DMS 273 (cell line): ENCODE measurements at regions not wholly inside any gene's neighbourhood (a gene's known extent, or its start where the extent isn't known, plus 50 kb on each side); places are given as distances from the start of the nearest gene placed in this dataset.
"Not testable (repeated sequence)": the region's sequence is repeated elsewhere in the genome, so short reads cannot be mapped to it uniquely, and the experiment has no call there.

ENCODE experiments used
- DNase-seq: peaks from one replicate; lab custom pipeline; 2025; ENCODE audit not compliant: unreplicated experiment; lab: John Stamatoyannopoulos, UW

DNA sequence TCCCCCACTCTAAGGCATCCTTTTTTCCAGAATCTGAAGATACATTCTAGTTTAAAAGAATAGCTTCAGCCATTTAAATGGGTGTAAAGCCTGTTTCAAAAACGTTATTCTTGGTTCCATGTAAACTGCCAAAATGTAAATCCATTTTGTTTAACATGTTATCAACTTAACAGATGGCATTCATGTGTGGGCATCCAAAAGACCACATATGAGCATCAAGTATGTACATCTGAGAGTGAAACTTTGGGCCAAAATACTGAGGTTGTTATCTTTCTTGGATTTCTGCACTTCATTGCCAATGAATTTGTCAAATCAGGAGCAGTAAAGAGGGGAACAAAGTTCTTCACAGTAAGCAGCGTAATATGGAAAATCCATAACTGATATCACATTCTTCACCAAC is 395.4 kb downstream of the ZNF804A start:
- DNase-seq = no peak

DNA sequence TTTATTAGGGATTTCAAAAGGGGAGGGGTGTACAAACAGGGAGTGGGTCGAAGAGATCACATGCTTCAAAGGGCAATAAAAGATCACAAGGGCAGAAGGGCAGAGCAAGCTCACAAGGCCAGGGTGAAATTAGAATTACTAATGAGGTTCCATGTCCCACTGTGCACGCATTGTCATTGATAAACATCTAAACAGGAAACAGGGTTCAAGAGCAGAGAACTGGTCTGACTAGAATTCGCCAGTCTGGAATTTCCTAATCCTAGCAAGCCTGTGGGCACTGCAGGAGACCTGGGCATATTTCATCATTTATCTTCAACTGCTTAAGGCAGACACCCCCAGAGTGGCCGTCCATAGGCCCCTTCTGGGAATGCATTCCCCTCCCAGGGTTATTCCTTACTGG is 408.2 kb downstream of the ZNF804A start:
- no peak for DNase-seq

DNA sequence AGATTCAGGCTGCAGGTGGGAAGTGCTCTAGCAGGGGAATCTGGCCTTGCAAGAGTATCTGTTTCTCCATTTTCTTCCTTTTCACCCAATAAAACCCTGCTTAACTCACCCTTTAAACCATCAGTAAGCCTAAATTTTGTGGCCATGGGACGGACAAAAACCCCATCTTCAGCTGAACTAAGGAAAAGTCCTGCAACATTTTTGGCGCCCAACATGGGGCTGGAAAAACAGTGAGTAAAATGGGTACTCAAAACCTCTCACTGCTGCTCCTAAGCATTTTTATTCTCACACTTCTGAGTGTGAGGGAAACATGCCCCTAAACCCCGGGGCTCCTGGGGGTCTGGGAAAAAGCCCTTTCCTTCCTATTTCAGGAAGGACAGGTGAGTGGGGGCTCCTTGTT is 414.3 kb downstream of the ZNF804A start:
- peak; percentile 28 for DNase-seq

DNA sequence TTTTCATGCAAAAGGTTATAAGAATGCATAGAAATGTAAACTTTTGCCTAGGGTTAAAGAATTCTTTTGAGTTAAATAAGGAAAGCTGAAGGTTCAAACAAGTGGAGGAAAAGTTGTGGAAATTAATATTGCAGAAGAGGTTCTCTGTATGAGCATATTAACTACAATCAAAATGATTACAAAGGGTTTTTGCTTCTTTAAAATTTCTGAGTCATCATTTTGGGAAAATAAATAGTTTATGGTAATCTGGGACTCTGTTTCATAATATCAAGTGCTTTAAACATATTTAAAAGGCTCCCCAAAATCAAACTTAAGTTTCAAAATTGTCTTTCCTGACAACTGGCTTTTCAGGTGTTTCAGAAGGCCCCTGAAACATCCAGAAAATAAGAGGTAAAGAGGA is 415.7 kb downstream of the ZNF804A start:
- DNase-seq = no peak

DNA sequence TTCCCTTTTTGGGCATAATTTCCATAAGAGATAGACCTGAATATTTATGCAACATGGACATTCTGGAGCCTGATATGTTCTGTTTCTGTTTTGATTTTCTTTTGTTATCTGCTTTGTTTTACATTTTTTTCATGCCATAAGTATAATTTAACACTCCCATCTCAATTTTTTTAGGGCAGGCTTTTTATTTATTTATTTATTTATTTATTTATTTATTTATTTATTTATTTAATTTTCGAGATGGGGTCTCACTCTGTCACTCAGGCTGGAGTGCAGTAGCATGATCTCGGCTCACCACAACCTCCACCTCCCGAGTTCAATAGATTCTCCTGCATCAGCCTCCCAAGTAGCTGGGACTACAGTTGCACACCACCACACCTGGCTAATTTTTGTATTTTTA is 427.6 kb downstream of the ZNF804A start:
- not testable (repeated sequence) for DNase-seq

DNA sequence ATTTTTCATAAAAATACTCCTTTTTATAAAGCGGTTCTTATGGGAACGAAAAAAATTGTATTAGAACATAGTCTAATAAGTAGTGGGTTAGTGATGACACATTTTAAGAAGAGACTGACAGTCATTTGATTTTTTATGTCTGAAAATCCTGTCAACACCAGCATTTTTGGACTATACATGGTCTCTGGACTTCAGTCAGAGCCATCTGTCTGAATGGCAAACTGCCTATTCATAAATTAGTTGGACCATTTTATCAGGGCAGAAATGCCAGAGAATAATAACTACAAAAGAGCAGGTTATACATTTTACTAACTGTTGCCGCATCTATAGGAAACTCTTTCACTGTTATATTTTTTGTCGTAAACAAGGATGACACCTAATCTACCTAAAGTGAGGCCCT is 437.6 kb downstream of the ZNF804A start:
- DNase-seq = no peak

DNA sequence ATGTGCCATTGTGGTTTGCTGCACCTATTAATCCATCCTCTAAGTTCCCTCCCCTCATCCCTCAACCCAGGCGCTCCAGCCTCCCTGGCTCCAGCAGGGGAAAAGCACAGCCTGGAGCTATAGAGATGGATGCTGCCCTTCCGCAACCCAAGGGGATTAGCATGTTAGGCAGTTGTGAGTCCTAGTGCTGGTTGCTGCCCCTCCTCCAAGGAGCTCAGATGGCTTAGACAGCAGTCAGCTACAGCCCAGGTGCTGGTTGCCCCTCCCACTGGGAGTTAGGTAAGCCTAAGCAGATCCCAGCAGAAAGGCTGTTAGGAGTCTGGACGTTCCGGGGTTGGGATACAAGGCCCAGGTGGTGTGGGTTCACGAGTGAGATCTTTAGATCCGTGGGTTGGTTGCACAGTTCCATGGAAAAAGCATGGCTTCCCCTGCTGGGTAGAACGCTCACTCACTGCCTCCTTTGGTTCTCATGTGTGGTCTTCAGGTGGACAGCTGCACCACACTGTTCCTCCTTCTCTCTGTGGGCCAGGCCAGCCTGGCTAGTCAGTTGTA is 446.1 kb downstream of the ZNF804A start:
- DNase-seq = no peak

DNA sequence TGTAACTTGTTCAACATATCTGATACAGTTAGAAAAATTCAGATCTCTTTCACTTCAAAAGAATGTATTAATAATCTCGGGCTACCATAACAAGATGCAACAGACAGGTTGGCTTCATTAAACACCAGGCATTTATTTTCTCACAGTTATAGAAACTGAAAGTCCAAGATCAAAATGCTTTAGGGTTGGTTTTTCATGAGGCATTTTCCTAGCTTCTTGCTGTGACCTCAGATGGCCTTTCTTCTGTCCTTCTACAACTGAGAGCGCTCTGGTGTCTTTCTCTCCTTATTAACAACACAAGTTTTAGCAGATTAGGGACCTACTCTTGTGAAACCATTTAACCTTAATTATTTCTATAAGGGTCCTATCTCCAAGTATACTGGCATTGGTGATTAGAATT is 452.5 kb downstream of the ZNF804A start:
- no peak for DNase-seq

DNA sequence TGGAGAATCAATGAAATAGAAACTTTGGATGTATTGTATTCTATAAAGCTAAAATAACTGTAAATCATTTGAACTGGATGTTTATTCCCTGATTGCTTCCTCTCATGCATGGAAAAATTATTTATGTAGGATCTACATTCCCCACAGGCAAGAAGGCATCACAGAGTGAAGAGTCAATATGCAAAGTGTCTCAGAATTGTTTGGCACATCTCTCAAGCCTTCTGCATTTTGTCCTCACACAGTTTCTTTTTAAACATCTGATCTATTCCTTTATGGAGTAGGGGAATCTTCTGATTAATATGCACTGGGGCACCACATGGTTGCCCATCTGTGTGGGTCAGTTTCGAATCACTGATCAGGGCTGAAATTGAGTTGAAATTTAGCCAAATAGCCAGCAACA is 465.4 kb downstream of the ZNF804A start:
- no peak for DNase-seq

DNA sequence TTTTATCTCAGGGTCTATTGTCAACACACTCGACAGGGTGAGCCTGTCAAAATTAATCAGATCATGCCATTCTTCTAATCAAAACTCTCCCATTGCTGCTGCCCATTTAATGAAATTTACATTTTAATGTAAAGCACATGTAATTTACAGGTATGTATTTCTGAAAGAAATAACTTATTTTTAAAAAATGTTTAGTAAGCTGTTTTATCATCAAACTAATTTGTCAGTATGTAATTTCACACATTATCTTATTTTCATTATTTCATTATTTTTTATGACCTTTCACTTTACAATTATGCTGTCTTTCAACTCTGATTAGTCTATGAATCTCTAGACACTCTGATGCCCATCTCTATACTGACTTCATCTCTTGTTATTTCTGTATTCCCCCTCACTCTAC is 467.8 kb downstream of the ZNF804A start:
- DNase-seq = no peak

DNA sequence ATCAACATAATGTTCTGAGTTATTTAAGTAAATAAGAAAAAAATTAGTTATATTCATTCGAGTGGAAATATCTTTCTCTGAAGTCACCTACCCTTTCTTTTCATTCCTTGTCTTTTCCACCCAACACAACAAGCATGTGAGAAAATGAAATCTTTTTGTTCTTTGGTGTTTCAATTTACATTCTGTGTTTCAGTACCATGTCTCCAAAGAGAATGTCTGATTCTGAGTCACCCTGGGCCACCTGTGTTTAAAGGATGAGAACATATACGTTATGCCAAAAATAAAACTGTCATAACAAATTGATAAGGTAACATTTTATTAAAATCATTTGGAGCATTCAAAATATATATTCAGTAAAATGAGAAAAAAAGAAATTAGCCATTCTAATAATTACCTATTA is 470.8 kb downstream of the ZNF804A start:
- no peak for DNase-seq

DNA sequence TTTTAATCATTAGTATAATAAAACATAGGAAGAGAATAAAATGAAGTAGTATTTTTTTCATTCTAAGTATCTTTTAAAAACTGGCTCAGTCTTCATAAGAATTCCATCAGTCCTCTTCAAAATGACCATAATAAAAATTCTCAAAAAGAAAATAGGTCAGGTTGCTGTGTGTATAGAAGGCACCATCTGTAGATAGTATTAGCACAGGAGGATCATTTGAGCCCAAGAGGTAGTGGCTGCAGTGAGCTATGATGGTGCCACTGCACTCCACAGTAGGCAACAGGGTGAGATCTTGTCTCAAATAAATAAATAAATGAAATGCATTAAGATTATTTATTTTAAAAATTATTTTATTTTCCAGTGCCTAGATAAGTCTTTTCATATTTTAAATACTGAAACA is 475.8 kb downstream of the ZNF804A start:
- no peak for DNase-seq

DNA sequence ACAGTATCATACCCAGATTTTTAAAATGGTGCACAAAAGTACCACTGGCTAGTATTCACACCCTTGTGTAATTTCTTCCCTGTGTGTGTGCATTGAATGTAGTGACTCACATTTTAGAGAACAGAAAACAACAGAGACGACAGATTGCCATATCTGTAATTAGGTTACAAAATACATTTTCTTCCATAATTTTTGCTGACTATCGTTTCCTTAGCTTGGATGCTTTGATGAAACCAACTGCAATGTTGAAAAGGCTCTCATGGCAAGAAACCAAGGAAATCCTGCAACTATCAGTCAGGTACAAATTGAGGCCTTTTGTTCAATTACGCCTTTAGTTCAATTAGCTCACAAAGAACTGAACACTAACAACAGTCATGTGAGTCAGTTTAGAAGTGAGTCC is 484.4 kb downstream of the ZNF804A start:
- DNase-seq = no peak

DNA sequence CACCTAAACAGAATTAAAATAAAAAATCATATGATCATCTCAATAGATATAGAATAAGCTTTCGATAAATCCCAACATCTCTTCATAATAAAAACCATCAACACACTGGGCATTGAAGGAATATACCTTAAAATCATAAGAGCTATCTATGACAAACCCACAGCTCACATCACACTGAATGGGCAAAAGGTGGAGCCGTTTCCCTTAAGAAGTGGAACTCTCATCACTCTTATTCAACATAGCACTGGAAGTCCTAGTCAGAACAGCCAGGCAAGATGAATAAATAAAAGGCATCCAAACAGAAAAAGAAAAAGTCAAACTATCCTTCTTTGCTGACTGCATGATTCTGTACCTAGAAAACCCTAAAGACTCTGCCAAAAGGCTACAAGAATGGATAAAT is 510.3 kb downstream of the ZNF804A start:
- peak; percentile 25 for DNase-seq

DNA sequence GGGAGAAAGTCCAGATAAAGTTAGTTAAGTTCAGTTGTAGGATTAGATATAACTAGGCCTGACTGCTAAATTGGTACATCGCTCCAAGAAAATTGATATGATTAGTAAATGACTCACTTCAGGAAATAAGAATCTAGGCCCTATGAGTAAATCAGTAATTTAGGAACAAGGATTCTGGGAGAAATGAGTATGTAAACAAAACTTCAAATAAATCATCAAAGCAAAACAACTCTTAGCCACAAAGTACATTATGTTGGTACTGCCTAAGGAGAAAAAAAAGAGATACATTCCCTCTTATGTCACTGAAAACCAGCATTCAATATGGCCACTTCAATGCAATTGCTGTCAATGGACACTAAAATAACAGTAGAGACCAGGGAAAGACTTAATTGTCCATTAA is 529.1 kb downstream of the ZNF804A start:
- no peak for DNase-seq

DNA sequence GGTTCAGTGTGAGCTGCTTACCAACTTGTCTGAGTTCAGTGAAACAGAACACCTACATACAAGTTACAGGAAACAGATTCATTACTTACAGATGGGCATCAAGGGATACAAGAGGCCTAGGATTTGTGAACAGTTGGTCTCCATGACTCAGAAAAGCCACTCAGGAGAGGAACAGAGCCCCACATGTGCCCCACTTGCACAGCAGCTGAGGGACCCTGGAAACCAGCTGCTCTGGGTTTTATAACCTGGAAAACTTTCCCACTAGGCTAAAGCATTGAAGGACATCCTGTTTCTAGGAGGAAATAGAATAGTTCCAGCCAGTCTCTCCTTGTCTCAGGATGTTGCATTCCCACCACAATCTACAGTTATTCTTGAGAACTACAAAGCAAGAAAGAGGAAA is 530.0 kb downstream of the ZNF804A start:
- peak; percentile 54 for DNase-seq

DNA sequence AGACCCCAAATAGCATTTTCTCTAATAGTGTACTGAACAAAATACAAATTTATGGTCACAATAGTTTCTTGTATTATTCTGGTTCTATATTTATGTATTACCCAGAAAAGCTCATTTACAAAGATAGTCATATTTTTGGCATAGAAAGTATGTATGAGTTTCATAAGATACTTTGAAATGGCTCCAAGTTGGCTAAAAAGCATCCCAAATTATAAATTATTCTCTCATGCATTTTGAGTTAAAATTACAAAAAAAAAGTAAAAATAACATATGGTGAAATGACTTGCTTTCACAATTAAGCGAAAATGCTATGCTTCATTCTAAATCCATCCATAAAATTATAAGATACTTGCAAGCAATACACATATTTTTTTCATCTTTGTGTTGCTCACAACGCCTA is 530.7 kb downstream of the ZNF804A start:
- no peak for DNase-seq

DNA sequence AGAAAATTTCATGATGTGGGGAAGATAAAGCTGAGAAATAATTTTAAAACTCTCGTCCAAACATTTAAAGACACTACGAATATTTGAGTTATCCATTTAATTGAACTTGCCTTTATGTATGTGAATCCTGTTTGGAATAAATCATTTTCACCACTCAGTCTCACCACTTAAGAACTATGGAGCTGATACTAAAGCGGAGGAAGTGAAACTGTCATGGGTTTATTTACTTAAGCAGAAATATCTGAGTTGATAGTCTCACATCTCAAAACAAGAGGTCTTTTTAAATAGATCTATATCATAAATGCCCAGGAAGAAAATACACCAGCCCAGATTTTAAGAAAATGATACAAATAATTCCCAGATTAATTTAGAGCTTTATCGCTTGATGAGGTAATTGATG is 532.4 kb downstream of the ZNF804A start:
- DNase-seq = no peak

DNA sequence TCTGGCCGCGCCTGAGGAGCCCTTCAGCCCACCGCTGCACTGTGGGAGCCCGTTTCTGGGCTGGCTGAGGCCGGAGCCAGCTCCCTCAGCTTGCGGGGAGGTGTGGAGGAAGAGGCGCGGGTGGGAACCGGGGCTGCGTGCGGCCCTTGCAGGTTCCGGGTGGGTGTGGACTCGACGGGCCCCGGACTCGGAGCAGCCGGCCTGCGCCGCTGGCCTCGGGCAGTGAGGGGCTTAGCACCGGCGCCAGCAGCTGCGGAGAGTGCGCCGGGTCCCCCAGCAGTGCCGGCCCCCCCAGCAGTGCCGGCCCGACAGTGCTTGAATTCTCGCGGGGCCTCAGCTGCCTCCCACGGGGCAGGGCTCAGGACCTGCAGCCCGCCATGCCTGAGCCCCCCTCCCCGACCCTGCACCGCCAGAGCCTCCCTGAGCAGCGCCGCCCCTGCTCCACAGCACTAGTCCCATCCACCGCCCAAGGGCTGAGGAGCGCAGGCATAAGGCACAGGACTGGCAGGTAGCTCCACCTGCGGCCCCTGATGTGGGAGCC is 534.2 kb downstream of the ZNF804A start:
- no peak for DNase-seq

DNA sequence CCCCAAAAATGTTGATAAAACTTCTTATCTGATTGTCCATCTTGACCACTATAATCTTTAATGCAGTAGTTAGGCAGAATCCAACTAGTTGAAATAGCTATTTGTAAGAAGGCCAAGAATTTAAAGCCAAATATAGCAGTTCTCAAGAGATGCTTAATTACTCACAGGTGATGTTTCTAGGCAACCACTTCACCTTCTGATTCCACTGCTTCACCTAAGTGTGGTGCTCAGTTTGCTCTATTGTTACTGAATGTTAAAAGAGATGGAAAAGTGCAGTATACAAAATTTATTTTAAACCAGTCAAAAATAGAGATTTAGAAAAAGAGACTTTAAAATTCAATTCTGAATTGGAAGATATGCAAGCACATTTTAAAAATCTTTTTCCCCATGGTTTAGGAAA is 539.4 kb downstream of the ZNF804A start:
- no peak for DNase-seq

DNA sequence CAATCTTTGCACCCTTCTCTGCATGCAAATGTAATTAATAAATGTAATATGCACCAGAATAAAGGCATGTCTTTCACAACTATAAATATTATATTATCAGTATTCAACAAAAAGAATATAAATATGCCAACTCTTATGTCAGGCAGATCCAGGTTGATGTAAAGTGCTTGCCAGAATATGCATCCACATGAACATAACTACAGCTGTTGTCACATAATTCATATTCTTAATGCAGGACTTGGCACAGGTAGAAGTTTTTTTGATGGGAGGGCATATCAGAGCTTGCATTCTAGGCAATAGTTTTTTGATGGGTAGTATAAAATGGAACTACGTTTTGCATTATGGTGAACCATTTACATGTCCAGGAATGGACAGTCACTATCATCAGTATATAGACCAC is 544.3 kb downstream of the ZNF804A start:
- DNase-seq = no peak

DNA sequence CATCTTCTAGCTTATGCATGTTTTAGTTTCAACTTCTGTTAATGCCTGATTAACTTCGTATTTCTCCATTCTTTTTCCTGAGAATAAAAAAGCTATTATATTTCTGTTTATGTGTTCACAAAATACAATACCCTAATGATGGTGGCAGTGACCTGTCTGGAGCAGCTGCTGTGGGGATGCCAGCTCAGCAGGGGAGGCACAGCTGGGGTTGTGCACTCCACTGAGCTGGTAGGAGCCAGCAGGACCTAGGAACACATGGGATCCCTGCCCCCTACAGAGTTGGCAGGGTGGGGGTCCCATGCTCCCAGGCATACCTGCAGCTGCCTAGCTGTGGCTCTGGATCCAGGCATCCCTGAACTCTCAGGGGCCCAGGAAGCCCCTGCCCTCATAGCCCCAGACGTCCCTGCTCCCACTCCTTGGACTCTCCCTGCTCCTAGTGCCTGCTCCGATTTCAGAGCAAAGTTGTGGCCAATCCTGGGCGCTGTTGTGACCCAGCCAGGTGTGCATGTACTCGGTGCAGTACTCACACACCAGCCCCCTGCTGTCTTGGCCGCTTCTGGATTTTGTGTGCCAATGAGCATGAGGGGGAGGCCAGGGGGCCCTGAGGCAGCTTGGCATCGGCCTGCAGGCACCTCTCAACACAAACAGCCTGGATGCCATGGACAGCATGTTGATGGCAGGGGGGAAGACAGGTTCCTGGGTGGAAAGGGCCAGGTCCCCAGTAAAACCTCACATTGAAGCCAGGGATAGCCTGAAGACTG is 546.0 kb downstream of the ZNF804A start:
- DNase-seq = peak; percentile 37
